Medulla oblongata (tissue), 1 donor: ENCODE measurements at regions not wholly inside any gene's neighbourhood (a gene's known extent, or its start where the extent isn't known, plus 50 kb on each side); places are given as distances from the start of the nearest gene placed in this dataset.
"Not testable (repeated sequence)": the region's sequence is repeated elsewhere in the genome, so short reads cannot be mapped to it uniquely, and the experiment has no call there.

Experiments used
- DNase-seq: peaks from one replicate; pipeline ENCODE4 v3.0.0-alpha.2; 2015; ENCODE audit errors: extremely low spot score

DNA sequence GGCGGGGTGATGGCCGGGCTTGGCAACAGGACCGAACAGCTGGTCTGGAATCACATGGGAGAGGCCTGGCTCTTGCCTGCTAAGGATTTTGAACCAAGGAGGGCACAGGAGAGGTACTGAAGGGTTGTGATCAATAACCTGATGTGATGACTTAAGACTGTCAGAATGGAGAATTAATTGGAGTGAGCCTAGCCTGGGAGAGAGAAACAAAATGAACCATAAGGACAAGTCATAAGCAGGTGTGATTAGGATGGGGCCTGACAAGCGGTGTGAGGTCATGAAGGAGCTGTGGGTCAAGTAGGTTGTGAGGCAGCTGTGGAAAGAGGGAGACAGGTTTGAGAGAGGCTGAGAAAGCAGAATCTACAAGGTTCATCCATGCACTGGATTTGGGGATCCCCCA, 104.6 kb downstream of the MED10 start:
- no peak for DNase-seq

DNA sequence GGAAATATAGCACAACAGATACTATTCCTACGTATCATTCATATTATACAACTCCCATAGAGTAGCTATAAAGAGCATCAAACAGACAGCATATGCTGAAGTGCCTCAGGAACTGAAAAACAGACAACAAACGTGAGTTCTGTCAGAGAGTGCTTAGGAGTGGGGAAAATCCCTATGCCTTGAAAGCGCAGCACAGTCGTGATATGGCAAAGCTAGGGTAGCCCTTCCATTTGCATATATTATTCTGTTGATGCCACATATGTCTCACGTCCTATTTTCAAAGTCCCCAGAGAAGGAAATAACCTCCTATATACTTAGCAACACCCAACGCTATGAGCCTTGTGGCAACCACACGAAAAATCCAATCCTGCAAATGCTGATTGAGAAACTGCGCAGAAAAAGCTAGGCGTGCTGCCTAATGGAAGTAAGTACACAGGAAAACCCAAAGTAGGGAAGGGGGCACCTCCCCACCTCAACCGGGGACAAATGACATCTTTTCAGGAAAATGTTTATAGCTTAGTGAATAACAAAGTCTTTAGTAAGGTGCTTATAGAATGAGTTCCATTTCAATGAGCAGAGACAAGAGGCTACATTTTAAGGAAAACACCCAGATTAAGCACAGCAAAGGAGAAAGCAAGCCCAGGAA, 105.1 kb downstream of the MED10 start:
- no peak for DNase-seq

DNA sequence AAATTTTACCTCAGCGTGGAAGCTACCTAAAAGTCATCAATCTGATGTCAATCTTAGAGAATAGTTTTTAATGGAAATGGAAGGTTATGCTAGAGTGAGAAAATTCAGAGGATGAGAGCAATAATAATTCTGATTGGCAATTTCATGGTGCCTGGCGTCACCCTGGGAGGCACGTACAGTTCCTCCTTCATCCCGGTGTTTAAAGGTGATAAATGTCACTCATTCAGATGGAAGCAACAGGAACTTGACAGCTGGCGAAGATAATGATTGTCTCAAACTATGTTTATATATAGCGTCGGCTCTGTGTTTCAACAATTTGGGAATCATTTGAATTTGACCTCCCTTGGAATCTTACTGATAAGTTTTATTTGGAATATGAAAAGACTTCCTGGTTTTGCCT, 108.4 kb downstream of the MED10 start:
- no peak for DNase-seq

DNA sequence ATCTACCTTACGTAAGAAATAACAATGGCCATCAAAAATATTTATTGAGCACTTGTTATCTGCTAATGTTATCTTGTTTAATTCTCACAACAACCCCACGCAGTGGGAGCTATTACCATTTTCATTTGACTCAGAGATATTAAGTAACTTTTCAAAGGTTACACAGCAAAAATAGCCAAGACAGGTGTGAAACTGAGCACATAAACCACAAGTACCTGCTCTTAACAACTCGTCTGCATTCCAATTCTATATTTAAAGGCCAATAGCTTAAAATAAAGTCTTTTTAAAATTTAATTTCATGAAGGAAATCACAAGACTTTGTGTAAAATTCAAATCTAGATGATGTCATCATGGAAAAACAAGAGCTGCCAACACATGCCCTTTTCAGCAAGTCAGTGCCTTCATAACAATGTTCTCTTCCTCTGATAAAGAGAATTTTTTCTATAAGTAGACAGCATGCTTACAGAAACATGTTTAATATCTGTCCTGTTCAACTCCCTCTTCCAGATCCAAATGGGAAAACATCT, 111.6 kb downstream of the MED10 start:
- no peak for DNase-seq

DNA sequence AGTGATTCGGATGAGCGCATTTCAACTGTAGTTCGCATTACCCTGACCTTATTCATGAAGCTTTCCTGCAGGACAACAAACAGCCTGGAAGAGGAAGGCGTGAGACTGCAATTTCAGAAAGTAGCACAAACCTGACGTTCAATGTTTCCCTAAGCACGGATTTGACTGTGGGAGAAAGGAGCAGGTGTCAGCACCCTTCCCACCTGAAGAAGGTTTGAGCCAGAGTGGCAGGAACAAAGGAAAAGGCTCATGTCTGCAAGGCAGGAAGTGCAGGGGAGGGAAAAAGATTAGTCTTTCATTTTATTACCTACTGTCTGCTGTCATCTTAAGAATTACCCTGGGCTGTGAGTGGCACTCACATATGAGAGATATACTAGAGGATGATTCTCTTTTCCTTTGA, 114.0 kb downstream of the MED10 start:
- DNase-seq = no peak

DNA sequence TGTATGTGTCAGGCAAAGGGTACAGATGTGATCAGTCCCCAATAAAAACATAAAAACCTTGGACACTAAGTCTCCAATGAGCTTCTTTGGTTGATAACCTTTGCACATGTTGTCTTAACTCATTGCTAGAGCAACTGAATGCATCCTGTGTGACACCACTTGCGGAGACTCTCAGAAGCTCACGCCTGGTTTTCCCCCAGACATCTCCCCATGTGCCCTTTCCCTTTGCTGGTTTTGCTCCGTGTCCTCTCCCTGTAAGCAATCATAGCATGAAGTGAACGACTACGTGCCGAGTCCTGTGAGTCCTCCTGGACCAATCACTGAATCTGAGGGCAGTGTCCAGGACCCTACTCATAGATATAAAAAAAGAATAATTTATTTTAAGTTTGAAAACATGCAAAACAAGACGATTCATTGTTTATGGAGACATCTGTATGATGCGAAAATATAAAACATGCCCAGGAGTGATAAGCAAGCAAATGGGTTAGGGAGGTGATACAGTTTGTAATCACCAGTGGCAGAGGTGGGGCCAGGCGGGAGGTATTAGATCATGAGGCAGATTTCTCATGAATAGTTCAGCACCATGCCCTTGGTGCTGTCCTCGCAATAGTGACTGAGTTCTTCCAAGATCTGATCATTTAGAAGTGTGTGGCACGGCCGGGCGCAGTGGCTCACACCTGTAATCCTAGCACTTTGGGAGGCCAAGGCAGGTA, 115.5 kb downstream of the MED10 start:
- no peak for DNase-seq

DNA sequence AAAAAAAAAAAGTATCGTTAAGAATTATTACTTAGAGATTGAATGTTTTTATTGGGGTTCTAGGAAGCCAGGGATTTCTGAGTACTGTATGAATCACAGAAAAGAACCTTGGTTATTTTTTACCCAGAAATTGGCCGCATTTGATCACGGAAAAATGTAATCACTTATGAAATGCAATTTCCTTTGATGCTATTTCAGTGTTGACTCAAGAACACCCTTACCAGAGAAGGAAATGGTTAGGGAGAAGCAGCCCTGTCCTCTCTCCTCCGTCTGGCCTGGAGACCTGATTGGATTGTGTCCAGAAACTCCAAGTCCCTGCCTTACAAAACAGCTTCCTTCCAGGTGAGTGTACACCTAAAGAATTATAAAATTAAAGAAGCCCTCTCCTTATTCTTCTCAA, 116.7 kb downstream of the MED10 start:
- DNase-seq = no peak

DNA sequence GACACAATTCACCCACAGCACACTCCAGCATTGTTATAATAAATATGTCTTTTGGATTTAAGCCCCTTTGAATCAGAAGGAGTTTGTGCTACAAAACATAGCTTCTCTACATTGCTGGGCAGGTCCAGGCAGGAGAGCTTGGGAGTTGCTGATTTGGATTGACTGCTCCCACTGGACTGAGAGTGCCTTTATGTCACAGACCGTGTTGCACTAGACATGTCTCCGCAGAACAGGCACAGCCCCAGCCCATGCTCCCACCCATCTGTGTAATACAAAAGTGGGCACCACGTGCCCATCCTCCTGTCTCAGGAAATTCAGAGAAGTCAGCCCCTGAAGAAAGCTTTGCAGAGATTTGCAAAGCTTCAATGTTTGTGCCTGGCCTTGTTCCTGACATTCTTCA, 117.1 kb downstream of the MED10 start:
- DNase-seq = no peak

DNA sequence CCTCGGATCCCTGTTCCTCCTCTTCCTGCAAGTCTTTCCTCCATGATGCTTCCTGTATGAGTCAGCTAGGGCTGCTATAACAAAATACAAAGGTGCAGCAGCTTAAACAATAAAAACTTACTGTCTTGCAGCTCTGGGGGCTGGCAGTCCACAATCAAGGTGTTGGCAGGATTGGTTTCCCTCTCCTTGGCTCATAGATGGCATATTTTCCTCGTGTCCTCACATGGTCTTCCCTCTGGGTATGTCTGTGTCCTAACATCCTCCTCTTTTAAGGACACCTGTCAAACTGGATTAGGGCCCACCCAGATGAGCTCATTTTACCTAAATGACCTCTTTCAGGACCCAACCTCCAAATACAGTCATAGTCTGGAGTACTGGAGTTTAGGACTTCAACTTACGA, 117.5 kb downstream of the MED10 start:
- no peak for DNase-seq

DNA sequence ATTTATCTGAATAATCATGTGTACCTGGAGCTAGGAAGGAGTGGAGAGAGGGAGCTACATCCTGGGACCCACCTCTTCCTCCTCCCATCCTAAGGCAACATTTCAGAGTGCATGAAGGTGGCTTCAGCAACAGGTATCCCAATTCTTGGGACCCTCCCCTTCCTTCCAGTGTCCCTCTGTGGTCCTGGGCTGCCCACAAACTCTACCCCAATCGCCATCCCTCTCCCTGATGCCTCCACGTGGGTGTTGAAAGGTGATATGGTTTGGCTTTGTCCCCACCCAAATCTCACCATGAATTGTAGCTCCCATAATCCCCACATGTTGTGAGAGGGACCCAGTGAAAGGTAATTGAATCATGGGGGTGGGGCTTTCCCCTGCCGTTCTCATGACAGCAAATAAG, 121.4 kb downstream of the MED10 start:
- no peak for DNase-seq

DNA sequence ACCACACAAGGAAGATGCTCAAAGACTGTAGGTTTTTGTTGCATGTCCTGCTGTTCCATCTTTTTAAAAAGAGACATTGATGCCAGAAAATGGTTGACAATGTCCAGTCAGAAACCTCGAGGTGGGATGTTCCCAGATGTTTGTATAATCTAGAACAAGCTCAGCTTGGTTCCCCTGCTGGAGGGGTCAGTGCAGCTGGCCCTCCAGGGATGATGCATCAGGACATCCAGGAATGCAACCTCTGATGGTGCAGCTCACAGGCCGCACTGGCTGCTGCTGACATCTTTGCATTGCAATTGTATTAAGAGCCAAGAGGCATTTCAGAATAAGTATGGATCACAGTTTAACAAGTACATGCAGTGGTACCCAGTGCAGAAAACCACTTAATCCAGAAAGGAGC, 122.4 kb downstream of the MED10 start:
- no peak for DNase-seq

DNA sequence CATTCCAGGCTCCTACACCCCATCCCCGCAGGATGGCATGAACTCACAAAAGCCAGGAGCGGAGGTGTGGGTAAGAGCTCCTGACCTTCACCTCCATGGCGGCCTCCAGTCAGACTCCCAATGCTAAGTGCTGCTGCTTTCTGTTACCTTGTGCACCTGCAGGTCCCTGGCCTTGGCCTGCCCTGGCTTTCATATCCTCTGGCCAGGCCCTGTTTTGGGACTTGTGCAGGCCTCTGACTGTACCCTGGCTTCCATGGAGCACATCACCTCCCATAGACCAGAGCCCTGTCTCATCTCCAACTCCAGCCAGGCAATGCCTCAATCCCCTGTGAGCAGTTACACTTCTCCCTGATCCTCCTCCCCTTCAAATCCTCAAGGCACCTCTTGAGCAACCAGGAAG, 124.5 kb downstream of the MED10 start:
- DNase-seq = no peak

DNA sequence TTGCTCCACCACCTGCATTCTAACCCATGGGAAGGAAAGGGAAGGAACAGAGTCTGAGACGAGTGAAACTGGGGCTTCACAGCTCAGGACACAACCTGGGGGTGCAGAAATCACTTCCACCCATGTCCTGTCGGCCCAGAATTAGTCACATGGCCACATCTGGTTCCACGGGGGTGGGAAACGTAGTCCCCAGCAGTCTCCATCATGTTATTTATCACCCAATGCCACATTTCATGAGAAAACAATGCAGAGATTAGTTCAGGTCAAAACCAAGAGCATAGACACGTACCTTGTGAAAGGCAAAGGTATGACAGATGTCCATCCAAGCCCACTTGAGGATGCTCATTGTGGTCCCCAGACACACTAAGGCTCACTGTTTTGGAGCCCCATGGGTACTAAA, 125.1 kb downstream of the MED10 start:
- no peak for DNase-seq

DNA sequence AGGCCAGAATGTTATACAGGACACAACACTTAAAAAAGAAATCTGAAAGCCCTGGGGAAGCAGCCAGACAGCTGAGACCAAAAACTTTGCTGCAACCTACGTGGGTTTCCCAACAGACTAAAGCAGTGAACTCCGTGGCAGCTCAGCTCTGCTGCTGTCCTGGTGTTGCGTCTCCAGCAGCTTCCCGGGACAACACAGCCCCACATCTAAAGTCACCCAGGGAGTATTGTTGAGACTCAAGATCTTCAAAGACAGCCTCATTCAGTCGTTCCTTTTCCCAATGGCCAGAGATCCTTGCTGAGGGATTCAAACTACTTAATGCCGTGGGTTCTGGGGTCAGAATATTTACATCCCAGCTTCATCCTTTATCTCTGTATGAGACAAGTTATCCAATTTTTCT, 125.8 kb downstream of the MED10 start:
- DNase-seq = no peak

DNA sequence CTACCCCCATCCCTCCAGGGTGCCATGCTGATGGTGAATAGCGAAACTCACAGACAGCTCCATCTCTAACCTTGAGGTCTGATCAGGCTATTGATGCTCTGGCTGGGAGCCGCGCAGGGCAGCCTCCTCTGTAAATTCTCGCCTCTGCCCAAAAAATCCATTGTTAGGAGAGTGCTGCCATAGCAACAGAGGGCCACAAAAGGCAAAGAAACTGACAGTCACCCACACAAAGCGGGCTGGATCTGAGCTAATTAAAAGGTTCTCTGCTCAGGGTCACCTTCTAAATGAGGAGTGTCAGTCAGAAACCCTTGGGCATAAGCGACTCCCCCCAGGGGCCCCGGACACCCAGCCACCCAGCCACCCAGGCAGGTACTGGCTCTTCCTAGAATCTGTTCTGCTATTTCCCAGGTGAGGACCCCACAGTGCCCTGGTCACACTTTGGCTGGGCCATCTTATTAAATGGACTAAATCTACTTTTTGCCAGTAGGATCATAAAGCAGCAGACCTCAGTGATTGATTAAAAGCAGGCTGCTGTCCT, 126.7 kb downstream of the MED10 start:
- DNase-seq = no peak

DNA sequence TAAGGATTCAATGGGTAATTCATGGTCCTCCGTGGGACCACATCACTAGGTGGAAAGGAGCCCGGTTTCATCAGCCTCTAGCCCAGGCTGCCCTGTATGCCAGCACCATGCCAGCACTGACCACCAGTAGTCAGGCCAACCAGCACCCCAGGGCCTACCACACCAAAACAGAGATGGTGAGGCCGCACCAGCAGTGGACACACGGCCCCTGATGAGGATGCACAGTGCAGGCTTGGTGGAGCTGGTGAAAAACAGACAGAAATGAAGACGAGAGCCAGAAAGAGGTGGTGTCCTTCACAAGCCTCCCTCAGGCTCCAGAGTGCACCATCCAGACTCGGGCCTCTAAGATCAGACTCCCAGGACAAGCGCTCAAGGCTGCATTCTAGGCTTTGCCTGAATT, 128.2 kb downstream of the MED10 start:
- DNase-seq = no peak

DNA sequence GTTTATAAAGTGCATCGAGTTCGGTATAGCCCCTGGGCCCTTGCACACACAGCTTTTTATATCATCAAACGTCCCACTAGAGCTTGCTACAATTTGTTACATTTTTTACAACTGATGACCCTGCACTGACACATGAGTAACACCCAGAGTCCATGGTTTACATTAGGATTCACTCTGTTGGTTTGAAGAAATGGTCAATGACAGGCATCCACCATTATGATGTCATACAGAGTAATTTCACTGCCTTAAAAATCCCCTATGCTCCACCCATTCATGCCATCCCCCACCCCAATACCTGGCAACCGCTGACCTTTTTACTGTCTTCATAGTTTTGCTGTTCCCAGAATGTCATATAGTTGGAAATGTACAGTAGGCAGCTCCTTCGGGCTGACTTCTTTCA, 130.2 kb downstream of the MED10 start:
- no peak for DNase-seq

DNA sequence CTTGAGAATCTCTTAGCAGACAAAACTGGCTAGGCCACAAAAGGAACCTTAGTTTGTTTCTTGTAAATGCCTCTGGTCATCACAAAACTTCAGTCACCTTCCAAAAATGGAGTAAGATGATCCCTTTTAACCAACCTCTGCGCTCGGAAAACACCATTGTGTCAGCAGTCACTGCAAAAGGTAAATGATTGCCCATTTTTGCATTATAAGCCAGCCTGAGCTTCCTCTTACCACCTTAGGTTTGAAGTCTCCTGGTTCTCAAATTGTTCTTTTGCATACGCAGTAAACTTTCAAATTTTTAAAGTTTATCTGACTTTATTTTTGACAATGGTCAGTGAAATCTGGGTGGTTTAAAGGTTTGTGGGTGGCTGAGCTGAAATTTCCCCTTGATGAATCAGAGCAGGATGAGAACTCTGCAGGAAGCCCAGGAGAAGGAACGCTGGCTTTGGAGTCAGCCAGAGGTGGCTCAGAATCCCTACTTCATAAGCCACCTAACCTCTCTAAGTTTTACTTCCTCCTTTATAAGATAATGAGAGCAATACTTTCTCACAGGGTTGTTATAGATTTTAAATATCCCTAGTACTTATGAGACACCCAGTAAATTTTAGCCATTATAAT, 131.4 kb downstream of the MED10 start:
- no peak for DNase-seq

DNA sequence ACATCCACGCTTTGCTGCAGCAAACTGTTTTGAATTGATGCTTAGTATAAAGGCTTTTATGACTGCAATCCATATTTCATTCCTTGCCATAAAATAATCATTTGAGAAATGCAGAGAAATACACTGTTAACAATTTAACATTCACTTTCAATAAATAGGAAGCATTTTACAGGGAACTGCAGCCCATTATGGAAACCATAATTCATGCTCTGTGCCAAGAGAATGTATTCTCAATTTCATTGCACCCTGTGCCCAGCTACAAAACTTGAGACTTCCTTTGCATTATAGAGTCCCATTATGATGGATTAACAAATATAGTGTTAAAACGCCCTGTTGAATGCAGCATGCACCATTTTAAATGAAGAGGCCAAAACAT, 134.0 kb downstream of the MED10 start:
- DNase-seq = no peak

DNA sequence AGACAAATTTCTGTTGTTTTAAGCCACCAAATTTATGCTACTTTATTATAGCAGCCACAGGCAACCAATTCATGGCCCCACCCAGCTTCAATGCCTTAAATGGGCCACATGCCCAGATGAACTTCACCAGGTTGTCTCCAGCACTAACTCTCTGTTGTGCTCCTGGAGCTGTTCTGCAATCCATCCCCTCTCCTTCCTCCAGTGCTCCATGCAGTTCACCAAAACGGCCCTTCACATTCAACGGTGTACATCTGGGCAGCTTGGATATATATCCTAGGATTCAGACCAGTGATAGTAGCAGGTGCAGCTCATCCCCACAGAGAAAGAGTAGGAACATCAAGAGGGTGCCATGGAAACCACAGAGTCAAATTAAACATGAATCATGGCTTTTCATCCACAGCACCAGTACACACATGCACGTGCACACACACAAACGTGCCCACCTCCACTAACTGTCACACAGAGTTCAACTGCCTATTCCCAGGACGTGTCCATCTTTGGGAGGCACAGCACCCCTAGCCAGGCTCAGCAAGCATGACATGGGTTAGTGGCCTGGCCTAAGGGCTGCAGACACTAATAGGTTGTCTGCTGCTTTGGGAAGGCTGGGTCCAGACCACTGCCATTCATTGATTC, 134.5 kb downstream of the MED10 start:
- DNase-seq = no peak

DNA sequence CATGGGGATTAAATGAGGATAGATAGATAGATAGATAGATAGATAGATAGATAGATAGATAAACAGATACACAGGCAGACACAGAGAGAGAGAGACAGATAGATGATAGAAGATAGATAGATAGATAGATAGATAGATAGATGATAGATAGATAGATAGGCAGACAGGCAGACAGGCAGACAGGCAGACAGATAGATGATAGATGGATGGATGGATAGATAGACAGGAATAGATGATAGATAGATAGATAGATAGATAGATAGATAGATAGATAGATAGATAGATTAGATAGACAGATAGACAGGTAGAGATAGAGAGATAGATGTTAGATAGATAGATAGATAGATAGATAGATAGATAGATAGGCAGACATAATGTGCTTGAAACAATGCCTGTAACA, 137.3 kb downstream of the MED10 start:
- not testable (repeated sequence) for DNase-seq

DNA sequence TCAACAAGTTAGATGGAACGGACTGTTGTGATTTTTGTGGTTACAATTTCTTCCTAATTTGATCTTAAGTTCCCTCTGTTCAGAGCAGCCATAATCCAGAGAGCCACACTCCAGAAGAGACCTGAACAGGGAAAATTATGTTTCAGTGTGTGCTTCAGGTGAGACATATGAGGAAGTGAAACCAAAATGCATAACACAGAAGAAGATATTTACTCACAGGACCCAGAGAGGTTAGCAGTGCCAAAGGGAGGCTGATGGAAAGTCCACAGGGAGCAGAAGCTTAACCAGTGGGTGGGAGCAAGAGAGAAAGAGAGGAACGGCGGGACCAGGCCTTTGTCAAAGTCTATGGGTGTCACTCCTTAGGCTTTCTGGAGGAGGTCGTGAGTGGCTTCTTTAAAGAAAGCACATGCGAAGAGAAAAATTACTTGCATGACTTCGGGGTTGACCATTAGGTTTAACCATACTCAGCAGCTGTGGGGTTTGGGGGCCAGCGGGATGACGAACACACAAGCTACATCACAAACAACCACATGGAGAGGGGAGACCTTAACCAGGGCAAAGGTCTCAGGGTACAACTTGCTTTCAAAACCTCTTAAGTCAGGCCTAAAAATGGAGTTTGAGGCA, 141.4 kb downstream of the MED10 start:
- DNase-seq = no peak
